H1 (cell line): ENCODE measurements at regions not wholly inside any gene's neighbourhood (a gene's known extent, or its start where the extent isn't known, plus 50 kb on each side); places are given as distances from the start of the nearest gene placed in this dataset.
A peak's percentile ranks its signal among the peaks of the same experiment; 100 is the strongest.

ENCODE experiments used
- CTCF ChIA-PET: fragments of 300-600 bp; sonication (Branson Sonifier 250); formaldehyde crosslinking; loops from one replicate; lab custom pipeline; 2021; ENCODE audit not compliant: partially characterized antibody; lab: Charles Lee
- POLR2A ChIA-PET: fragments of 300-600 bp; sonication (Branson Sonifier 250); formaldehyde crosslinking; loops from one replicate; lab custom pipeline; 2021; ENCODE audit warnings: inconsistent platforms; ENCODE audit not compliant: partially characterized antibody; lab: Charles Lee
- DNase-seq, 2 experiments: peaks; one replicate each; pipeline versions ENCODE4 v3.0.0 to v3.0.0-alpha.2; 2010 to 2022; ENCODE audit warnings: low spot score in 2 of 2, low read depth in 1 of 2, mixed read lengths in 1 of 2
- FAIRE-seq: peaks from 2 replicates; lab custom pipeline; 2011; peaks lifted over from hg19 to GRCh38; lab: Jason Lieb, UNC
- H2AFZ ChIP-seq: 2 replicates; pipeline ENCODE4 v1.8.1; 2012; ENCODE audit warnings: low read length, inconsistent platforms
- H2AK5ac ChIP-seq: 2 replicates; pipeline ENCODE4 v1.6.1; 2013; ENCODE audit warnings: low read depth, low read length
- H2BK120ac ChIP-seq: replicated peaks from 2 replicates; pipeline ENCODE3; 2013; ENCODE audit warnings: low read depth, low read length, inconsistent platforms
- H2BK12ac ChIP-seq: 2 replicates; pipeline ENCODE4 v1.6.1; 2013; ENCODE audit warnings: low read depth, low read length
- H2BK15ac ChIP-seq: 2 replicates; pipeline ENCODE4 v1.6.1; 2013; ENCODE audit warnings: low read length
- H2BK20ac ChIP-seq: 2 replicates; pipeline ENCODE4 v1.6.1; 2013; ENCODE audit warnings: low read length
- H2BK5ac ChIP-seq: 2 replicates; pipeline ENCODE4 v1.6.1; 2013; ENCODE audit warnings: low read depth, low read length
- H3K14ac ChIP-seq: 2 replicates; pipeline ENCODE4 v1.6.1; 2013; ENCODE audit warnings: inconsistent platforms; ENCODE audit not compliant: insufficient read length
- H3K18ac ChIP-seq: 2 replicates; pipeline ENCODE4 v1.6.1; 2013; ENCODE audit warnings: low read length; ENCODE audit errors: extremely low read depth
- H3K23ac ChIP-seq: 2 replicates; pipeline ENCODE4 v1.6.1; 2013; ENCODE audit warnings: inconsistent platforms; ENCODE audit not compliant: insufficient read length
- H3K23me2 ChIP-seq: 2 replicates; pipeline ENCODE4 v1.6.1; 2013; ENCODE audit warnings: low read depth, low read length
- H3K27ac ChIP-seq: 2 replicates; pipeline ENCODE4 v1.6.1; 2011; ENCODE audit warnings: low read depth, low read length, inconsistent platforms
- H3K27me3 ChIP-seq, 4 experiments: replicated peaks in 1 of 4; 1 replicate in 1 of 4; 2 replicates in 3 of 4; pipeline versions ENCODE4 v1.6.1 to v1.8.1; 2011 to 2013; ENCODE audit warnings: low read length in 3 of 4, mild to moderate bottlenecking in 3 of 4, inconsistent platforms in 2 of 4, mixed read lengths in 2 of 4, moderate library complexity in 1 of 4; ENCODE audit not compliant: control insufficient read depth in 3 of 4, insufficient read depth in 3 of 4; ENCODE audit errors: extremely low read depth in 1 of 4
- H3K36me3 ChIP-seq, 4 experiments: 2 replicates each; pipeline versions ENCODE4 v1.6.1 to v1.8.1; 2011 to 2013; ENCODE audit warnings: mild to moderate bottlenecking in 4 of 4, low read length in 3 of 4, moderate library complexity in 2 of 4, control low read depth in 1 of 4, inconsistent platforms in 1 of 4; ENCODE audit not compliant: insufficient read depth in 4 of 4, control insufficient read depth in 2 of 4
- H3K4ac ChIP-seq: replicated peaks from 2 replicates; pipeline ENCODE3; 2013; ENCODE audit warnings: low read length, low read depth, mixed read lengths, inconsistent platforms; ENCODE audit not compliant: insufficient read length
- H3K4me1 ChIP-seq, 4 experiments: replicated peaks in 1 of 4; 1 replicate in 1 of 4; 2 replicates in 3 of 4; pipeline versions ENCODE4 v1.6.1 to v1.8.1; 2011 to 2013; ENCODE audit warnings: low read length in 3 of 4, inconsistent platforms in 2 of 4, mixed read lengths in 1 of 4; ENCODE audit not compliant: insufficient read depth in 4 of 4, control insufficient read depth in 3 of 4
- H3K4me2 ChIP-seq, 2 experiments: 2 replicates each; pipeline versions ENCODE4 v1.6.1 to v1.8.1; 2011 to 2013; ENCODE audit warnings: low read depth in 2 of 2, low read length in 2 of 2, control low read depth in 1 of 2, inconsistent platforms in 1 of 2, mild to moderate bottlenecking in 1 of 2; ENCODE audit not compliant: insufficient read depth in 1 of 2
- H3K4me3 ChIP-seq, 4 experiments: fragments of 200-600, 300-600 bp in 1 of 4; sonication (generic), shearing (Covaris generic), sonication (Bioruptor Twin) in 1 of 4; 2 replicates each; pipeline versions ENCODE4 v1.5.1 to v1.8.1; 2011 to 2016; ENCODE audit warnings: low read length in 4 of 4, low read depth in 3 of 4, control low read depth in 2 of 4, inconsistent platforms in 2 of 4, mild to moderate bottlenecking in 2 of 4, mixed read lengths in 1 of 4, moderate library complexity in 1 of 4; ENCODE audit not compliant: insufficient read depth in 2 of 4; ENCODE audit errors: extremely low read depth in 1 of 4
- H3K56ac ChIP-seq: replicated peaks from 2 replicates; pipeline ENCODE3; 2013; ENCODE audit warnings: low read depth, mild to moderate bottlenecking, mixed read lengths, low read length, inconsistent platforms; ENCODE audit not compliant: insufficient read length
- H3K79me1 ChIP-seq: 2 replicates; pipeline ENCODE4 v1.6.1; 2013; ENCODE audit warnings: low read depth, low read length, control low read depth
- H3K79me2 ChIP-seq, 2 experiments: 2 replicates each; pipeline versions ENCODE4 v1.6.1 to v1.8.1; 2012 to 2013; ENCODE audit warnings: low read length in 2 of 2, mild to moderate bottlenecking in 2 of 2, inconsistent platforms in 1 of 2; ENCODE audit not compliant: insufficient read depth in 2 of 2, control insufficient read depth in 1 of 2
- H3K9ac ChIP-seq, 4 experiments: replicated peaks in 1 of 4; 1 replicate in 1 of 4; 2 replicates in 3 of 4; pipeline versions ENCODE4 v1.6.1 to v1.8.1; 2011 to 2013; ENCODE audit warnings: low read depth in 3 of 4, low read length in 3 of 4, control low read depth in 2 of 4, mild to moderate bottlenecking in 2 of 4, moderate library complexity in 2 of 4, inconsistent platforms in 1 of 4; ENCODE audit errors: extremely low read depth in 1 of 4
- H3K9me3 ChIP-seq, 2 experiments: 2 replicates each; pipeline versions ENCODE4 v1.6.1 to v1.8.1; 2012 to 2013; ENCODE audit warnings: mild to moderate bottlenecking in 2 of 2, moderate library complexity in 2 of 2, control low read depth in 1 of 2, inconsistent platforms in 1 of 2, low read depth in 1 of 2, low read length in 1 of 2, mixed read lengths in 1 of 2; ENCODE audit not compliant: insufficient read depth in 2 of 2
- H4K20me1 ChIP-seq, 2 experiments: replicated peaks in 1 of 2; 2 replicates each; pipeline versions ENCODE3 to v1.8.1; 2011 to 2013; ENCODE audit warnings: inconsistent platforms in 2 of 2, low read length in 2 of 2, mild to moderate bottlenecking in 1 of 2; ENCODE audit not compliant: insufficient read depth in 2 of 2, control insufficient read depth in 1 of 2
- H4K5ac ChIP-seq: 2 replicates; pipeline ENCODE4 v1.6.1; 2013; ENCODE audit warnings: low read length, low read depth, mixed read lengths, inconsistent platforms; ENCODE audit not compliant: insufficient read length
- H4K8ac ChIP-seq: 2 replicates; pipeline ENCODE4 v1.8.0; 2013; ENCODE audit warnings: mild to moderate bottlenecking, moderate library complexity, low read length, inconsistent platforms; ENCODE audit not compliant: insufficient read depth; ENCODE audit errors: extremely low read depth
- H4K91ac ChIP-seq: replicated peaks from 2 replicates; pipeline ENCODE3; 2013; ENCODE audit warnings: low read length, mixed read lengths, inconsistent platforms; ENCODE audit not compliant: insufficient read length
- CEBPB ChIP-seq: IDR thresholded peaks from 2 replicates; pipeline ENCODE4 v1.6.1; 2012; ENCODE audit warnings: low read depth, low read length
- RXRA ChIP-seq: IDR thresholded peaks from 2 replicates; pipeline ENCODE4 v1.6.1; 2011; ENCODE audit warnings: low read depth, mild to moderate bottlenecking, low read length, moderate library complexity; ENCODE audit not compliant: insufficient read depth
- SIN3A ChIP-seq, 2 experiments: IDR thresholded peaks in 1 of 2; conservative IDR thresholded peaks in 1 of 2; 2 replicates each; pipeline ENCODE4 v1.6.1; 2011 to 2012; ENCODE audit warnings: low read length in 2 of 2, improper control_type of control experiment in 1 of 2, low read depth in 1 of 2, mild to moderate bottlenecking in 1 of 2
- WGBS, 2 experiments: shearing (Covaris generic) in 1 of 2; methylation state at CpG; one replicate each; pipeline versions ENCODE4 v1.1.6 to v1.1.7; 2013 to 2015; ENCODE audit warnings: low lambda C conversion rate in 2 of 2, mixed read lengths in 2 of 2, inconsistent platforms in 1 of 2, low coverage in 1 of 2, missing lambda C conversion rate in 1 of 2; ENCODE audit not compliant: insufficient replicate concordance in 2 of 2, insufficient coverage in 1 of 2, insufficient read length in 1 of 2; ENCODE audit errors: extremely low coverage in 1 of 2, missing lambda C conversion rate in 1 of 2; 5-methylcytosine and 5-hydroxymethylcytosine counted together

- Histone ChIP-seq H4K91ac (no peak overlapping the region), H3K9ac (no peak overlapping the region), H2BK20ac (no peak overlapping the region), H2BK12ac (no peak overlapping the region), H3K79me2 (no peaks in the 10 kb centered on the region), H4K20me1 (no peaks in the 10 kb centered on the region), H2AK5ac (no peak overlapping the region), H2BK15ac (no peak overlapping the region), H3K4me2 (no peak overlapping the region), H2AFZ (no peak overlapping the region), H3K14ac (no peak overlapping the region), H3K9me3 (peaks cover 0 to 4% of the 10 kb centered on the region in 2 experiments; a peak in 1 of 4 replicates), H3K4me1 (no peaks in the 10 kb centered on the region), H3K79me1 (no peaks in the 10 kb centered on the region), H2BK120ac (no peak overlapping the region), H3K27me3 (no peaks in the 10 kb centered on the region), H2BK5ac (no peak overlapping the region), H3K36me3 (no peaks in the 10 kb centered on the region), H3K27ac (no peak overlapping the region), H3K56ac (no peak overlapping the region), H3K23ac (no peak overlapping the region), H3K23me2 (no peaks in the 10 kb centered on the region), H4K5ac (no peak overlapping the region), H4K8ac (no peak overlapping the region), H3K4ac (no peak overlapping the region), H3K18ac (no peak overlapping the region), H3K4me3 (no peak overlapping the region)
- POLR2A ChIA-PET, result no interaction called here
- no peak for TF ChIP-seq RXRA
- peak; percentile 85 for TF ChIP-seq CEBPB
- no peak for TF ChIP-seq SIN3A (conservative IDR thresholded peaks at IDR 0.05 in 1 of 2, IDR thresholded peaks at IDR 0.05 in 1 of 2; ENCODE audit: low read depth in 1 of 2, low read length in 2 of 2)
- 90% methylated on average over 8 of the region's 8 CpGs; no CpG with 5 or more reads in 1 of the 2 experiments for WGBS, 2 experiments
- FAIRE-seq, result no peak
- no peak for DNase-seq
- CTCF ChIA-PET, result no interaction called here
These were observed 121.2 kb downstream of the DCLK3 start for GRCh38 chr3:36643192-36643591.
